Left colon (tissue), 2 donors: ENCODE measurements at regions not wholly inside any gene's neighbourhood (a gene's known extent, or its start where the extent isn't known, plus 50 kb on each side); places are given as distances from the start of the nearest gene placed in this dataset.

Experiments
- ATAC-seq: fragments of 200-7000 bp; cut with Tn5 transposase; one replicate; pipeline ENCODE4 v1.9.1; 2020; ENCODE audit warnings: mild to moderate bottlenecking, moderate library complexity
- DNase-seq, 2 donors: peaks; one replicate each; pipeline ENCODE4 v3.0.0-alpha.2; 2020
- intact Hi-C, 2 donors: fragments of 100-400 bp; cut with DNase I in 1 of 2; cut with micrococcal nuclease in 1 of 2; formaldehyde crosslinking; loops; one replicate each; pipeline versions ENCODE4 v1.11.2 to v1.14.0; 2022; cut with DNase I, micrococcal nuclease
- donor health status: DM: no; HTN: no; CAD: no.
- donor health status: DM: yes; HTN: yes; CAD: no.

DNA sequence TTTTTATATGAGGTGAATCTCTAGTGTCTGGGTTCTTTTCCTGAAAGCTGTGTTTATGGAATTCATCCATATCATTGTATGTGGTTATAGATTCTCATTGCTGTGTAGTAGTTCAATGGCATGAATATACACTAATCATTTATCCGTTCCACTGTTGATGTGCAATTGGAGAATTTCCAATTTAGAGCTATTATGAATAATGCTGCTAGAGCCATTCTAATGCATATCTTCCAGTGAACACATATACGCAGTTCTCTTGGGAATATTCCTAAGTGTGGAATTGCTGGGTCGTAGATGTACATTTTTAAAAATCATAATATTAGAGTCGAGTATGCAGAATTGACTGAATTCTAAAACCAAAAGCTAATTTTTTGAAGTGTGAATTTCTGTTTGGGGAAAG lies 327.5 kb upstream of the JAG1 start:
- no peak for DNase-seq
- ATAC-seq = no peak
- intact Hi-C loops = no loop called here

GRCh38 chr20:11001764-11002540 lies 328.2 kb upstream of the JAG1 start:
- ATAC-seq (no peak), DNase-seq (no peak)
- intact Hi-C loops = no loop called here

DNA sequence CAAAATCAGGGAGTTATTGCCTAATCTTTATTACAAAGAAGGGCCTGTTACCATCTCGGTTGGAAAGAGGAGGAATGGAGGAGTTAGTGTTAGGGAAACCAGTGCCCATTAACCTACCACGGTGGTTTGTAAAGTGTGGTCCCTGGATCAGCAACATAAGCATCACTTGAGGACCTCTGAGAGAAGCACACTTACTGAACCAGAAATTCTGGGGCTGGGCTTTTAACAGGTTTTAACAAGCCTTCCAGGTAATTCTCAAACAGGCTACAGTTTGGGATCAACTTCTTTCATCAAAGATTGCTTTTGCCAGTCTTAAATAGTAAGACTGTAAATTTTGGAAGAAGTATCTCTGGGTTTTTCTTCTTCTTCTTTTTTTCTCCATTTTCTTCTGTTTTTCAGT lies 329.5 kb upstream of the JAG1 start:
- DNase-seq (no peak), ATAC-seq (no peak)
- intact Hi-C loops = no loop called here

DNA sequence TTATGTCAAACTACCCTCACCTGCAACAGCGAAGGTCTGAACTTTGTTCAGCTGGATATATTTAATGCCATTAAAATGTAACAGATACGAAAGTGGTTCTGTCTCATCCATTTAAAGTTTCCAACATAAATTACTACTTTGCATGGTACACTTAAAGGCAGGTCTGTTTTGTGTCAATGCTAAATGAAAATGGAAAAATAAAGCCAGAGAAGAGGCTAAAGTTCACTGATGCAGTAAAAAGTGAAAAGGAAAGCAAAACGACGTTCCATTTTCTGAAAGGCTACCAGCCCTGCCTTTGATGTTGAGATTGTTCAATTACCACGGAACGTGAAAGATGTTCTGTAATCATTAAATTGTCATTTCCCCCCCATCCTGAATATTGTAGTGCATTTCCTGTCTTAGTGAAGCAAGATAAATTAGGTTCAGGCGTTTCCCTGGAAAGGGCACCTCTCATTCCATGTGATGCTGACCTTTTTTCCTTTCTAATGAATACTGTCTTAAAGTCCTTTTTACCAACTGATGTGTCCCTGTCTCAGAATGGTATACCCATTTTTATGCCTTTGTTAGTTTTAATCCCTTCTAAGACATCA lies 334.7 kb upstream of the JAG1 start:
- intact Hi-C loops = no loop called here
- ATAC-seq (peak; percentile 54), DNase-seq (no peak)

DNA sequence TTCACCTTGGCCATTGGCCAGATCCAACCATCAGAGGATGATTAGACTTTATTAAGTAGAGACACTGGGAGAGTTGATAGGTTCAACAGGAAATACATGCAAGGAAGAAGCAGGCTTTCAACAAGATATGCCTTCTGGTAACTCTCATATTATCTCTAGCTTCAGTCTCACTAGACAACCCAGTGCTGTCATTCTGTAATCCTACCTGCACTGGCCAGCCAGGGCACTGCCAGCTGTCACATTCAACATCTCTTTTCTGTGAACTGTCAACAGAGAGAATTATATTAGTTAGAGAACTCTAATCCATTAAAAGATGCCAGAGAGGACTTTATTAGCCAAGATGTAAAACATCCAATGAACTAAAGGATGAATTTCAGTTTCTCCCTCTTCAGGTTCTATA lies 337.9 kb upstream of the JAG1 start:
- intact Hi-C loops = no loop called here
- ATAC-seq (no peak), DNase-seq (no peak)

DNA sequence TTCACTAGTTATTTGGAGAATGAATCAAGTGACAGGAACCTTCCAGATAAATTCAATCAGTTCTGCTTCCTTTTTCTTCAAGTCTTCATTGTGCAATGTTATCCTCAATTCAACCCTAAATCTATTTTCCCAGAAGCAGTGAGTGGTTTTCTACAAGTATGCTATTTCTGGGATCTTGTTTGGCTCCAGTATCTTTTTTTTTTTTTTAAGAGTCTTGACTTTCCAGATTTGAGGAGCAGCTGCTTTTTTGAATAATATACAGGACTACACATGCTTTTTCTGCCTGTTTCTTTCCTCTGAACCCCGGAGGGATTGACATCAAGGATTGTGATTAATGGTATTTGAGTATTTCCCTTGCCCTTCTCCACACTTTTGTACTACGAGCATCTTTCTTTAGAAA lies 339.2 kb upstream of the JAG1 start:
- intact Hi-C loops = no loop called here
- DNase-seq (no peak), ATAC-seq (no peak)

GRCh38 chr20:11013801-11014200 lies 340.0 kb upstream of the JAG1 start:
- ATAC-seq (no peak), DNase-seq (no peak)
- intact Hi-C loops = no loop called here

DNA sequence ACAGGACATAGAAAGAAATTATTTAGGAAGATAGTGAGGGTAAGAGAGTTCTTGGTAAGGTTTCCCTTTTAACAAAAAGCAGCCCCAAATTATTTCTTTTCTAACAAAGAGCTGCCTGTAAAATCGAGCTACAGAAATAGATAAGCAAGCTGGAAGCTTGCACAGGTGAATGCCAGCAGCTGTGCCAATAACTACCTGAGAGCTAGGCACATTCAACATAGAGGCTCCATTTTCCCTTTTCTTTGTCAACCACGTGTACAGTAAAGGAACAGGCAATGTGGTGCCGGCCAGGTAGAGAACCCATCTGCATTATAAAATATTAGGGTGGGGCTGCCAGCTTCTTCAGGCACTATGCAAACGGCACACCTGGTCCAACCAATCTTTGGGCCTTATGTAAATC lies 341.6 kb upstream of the JAG1 start:
- ATAC-seq (no peak), DNase-seq (no peak)
- intact Hi-C loops = no loop called here

- DNase-seq (no peak), ATAC-seq (no peak)
- intact Hi-C loops = no loop called here
Observed at GRCh38 chr20:11017446-11017845, 343.6 kb upstream of the JAG1 start.

GRCh38 chr20:11018668-11019170 lies 344.9 kb upstream of the JAG1 start:
- no peak for ATAC-seq
- intact Hi-C loops = no loop called here
- no peak for DNase-seq

- DNase-seq (no peak), ATAC-seq (no peak)
- intact Hi-C loops = no loop called here
Observed at GRCh38 chr20:11020712-11021111, 346.9 kb upstream of the JAG1 start.

DNA sequence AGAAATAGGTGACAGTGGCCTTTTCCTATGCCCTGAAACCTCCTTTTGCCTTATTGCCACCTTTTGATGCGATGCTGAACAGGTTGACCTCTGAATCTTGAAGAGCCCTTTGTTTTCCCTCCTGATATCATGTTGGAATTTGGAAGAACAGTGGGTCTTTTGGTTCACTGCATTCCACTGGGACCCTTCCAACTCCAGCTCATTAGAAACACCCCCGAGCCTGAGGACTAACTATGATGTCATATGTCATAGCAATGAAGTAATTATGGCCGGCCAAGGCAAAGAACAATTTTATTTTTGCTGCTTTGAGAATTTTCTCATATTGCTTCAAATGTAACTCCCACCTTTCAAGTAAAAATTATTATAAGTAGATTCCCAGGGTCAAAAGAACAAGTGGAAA lies 353.4 kb upstream of the JAG1 start:
- no peak for DNase-seq
- intact Hi-C loops = no loop called here

DNA sequence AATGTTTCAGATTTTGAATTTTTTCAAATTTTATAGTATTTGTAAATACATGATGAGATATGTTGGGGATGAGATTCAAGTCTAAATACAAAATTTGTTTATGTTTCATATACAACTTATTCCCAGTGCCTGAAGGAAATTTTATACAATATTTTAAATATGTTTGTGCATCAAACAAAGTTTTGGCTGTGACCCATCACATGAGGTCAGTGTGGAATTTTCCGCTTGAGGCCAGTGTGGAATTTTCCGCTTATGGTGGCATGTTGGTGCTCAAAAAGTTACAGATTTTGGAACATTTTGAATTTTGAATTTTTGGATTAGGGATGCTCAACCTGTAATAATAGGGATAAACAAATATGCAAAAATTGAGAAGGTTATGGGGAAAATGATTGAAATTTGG lies 356.6 kb upstream of the JAG1 start:
- DNase-seq = no peak
- no peak for ATAC-seq
- intact Hi-C loops = no loop called here

More for the DNA sequence above, 353.4 kb upstream of the JAG1 start:
- ATAC-seq = no peak

DNA sequence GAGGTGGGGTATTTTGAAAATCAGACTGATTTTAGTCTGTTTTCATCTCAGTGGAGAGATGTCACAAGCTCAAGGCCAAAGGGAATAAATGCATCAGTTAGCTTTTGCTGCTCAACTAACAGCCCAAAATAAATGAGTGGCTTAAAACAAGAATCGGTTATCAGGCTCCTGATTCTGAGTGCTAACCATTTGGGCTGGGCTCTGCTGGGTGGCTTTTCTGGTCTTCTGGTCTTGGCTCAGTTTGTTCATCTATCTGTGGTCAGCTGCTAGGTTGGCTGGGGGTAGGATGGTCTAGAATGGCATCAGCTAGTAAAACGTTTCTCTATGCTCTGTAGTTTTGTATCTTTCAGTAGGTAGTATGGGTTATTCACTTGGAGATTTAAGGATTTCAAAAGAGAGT lies 357.5 kb upstream of the JAG1 start:
- intact Hi-C loops = no loop called here
- ATAC-seq (no peak), DNase-seq (no peak)

DNA sequence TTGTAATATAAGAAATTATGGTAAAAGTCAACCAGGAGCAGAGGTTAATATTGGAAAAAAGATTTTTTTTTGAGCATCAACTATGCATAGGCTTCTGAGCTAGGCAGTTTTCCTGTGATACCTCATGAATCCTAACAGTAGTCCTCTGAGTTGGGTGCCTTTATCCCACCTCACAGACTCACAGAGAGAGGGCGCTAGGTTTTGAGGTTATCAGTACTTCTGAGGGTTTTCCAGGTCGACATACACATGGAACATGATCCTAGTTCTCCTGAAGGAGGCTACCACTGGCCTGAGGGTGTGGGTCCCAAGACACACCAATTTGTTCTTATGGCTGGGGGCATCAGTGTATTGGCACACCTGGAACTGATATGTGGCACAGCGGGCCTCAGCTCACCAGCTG lies 358.8 kb upstream of the JAG1 start:
- DNase-seq = no peak
- no peak for ATAC-seq
- intact Hi-C loops = no loop called here

- intact Hi-C loops = no loop called here
- DNase-seq = no peak
- ATAC-seq = no peak
Observed at GRCh38 chr20:11034025-11034424, 360.2 kb upstream of the JAG1 start.

GRCh38 chr20:11035211-11035610 lies 361.4 kb upstream of the JAG1 start:
- intact Hi-C loops = no loop called here
- DNase-seq = no peak
- ATAC-seq = no peak

- intact Hi-C loops = no loop called here
- DNase-seq (no peak), ATAC-seq (no peak)
Observed at GRCh38 chr20:11041396-11041795, 367.6 kb upstream of the JAG1 start.

DNA sequence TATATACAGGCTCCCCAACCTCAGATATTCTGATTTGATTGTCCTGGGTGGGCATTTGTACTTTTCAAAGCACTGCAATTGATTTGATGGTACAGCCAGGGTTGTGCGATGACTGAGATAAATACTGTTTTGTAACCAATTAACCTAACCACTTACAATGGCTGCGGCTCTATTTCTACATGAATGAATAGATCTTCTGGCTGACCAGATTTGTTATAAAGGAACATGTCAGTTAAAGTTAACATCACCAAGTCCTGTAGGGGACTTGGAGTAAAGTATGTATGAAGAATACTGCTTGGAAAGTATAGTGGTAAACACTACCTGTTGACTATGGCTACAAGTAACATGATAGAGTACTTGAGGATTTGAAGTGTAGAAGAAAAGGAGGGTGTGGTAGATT lies 369.2 kb upstream of the JAG1 start:
- no peak for DNase-seq
- no peak for ATAC-seq
- intact Hi-C loops = no loop called here

GRCh38 chr20:11044561-11044960 lies 370.8 kb upstream of the JAG1 start:
- intact Hi-C loops = no loop called here
- no peak for DNase-seq
- ATAC-seq = no peak
